CD4-positive, alpha-beta memory T cell (primary cell): ENCODE measurements at regions not wholly inside any gene's neighbourhood (a gene's known extent, or its start where the extent isn't known, plus 50 kb on each side); places are given as distances from the start of the nearest gene placed in this dataset.
A peak's percentile ranks its signal among the peaks of the same experiment; 100 is the strongest.

Experiments
- CTCF ChIA-PET: fragments of 350-600 bp; sonication (Branson Sonifier 250); formaldehyde crosslinking; loops from one replicate; lab custom pipeline; 2021; ENCODE audit warnings: inconsistent platforms; ENCODE audit not compliant: partially characterized antibody; lab: Charles Lee
- POLR2A ChIA-PET: fragments of 350-600 bp; sonication (Branson Sonifier 250); formaldehyde crosslinking; loops from one replicate; lab custom pipeline; 2021; ENCODE audit not compliant: partially characterized antibody; lab: Charles Lee
- DNase-seq, 5 donors: peaks; one replicate each; pipeline versions ENCODE4 v3.0.0 to v3.0.0-alpha.2; 2020 to 2022; ENCODE audit warnings: mixed read lengths in 1 of 5
- H3K27ac ChIP-seq: one replicate; pipeline ENCODE4 v1.7.0; 2013; ENCODE audit warnings: low read depth, low read length
- H3K27me3 ChIP-seq: 2 replicates; pipeline ENCODE4 v1.7.0; 2013; ENCODE audit warnings: mild to moderate bottlenecking, low read length, moderate library complexity; ENCODE audit not compliant: insufficient read depth
- H3K36me3 ChIP-seq: 2 replicates; pipeline ENCODE4 v1.7.0; 2013; ENCODE audit warnings: mild to moderate bottlenecking, low read length, moderate library complexity; ENCODE audit not compliant: insufficient read depth
- H3K4me1 ChIP-seq: 2 replicates; pipeline ENCODE4 v1.7.0; 2013; ENCODE audit warnings: mild to moderate bottlenecking, low read length, moderate library complexity; ENCODE audit not compliant: insufficient read depth
- H3K4me3 ChIP-seq, 2 donors: one replicate each; pipeline ENCODE4 v1.7.0; 2013; ENCODE audit warnings: low read length in 2 of 2, mild to moderate bottlenecking in 1 of 2
- H3K9me3 ChIP-seq, 2 donors: one replicate each; pipeline ENCODE4 v1.7.0; 2013; ENCODE audit warnings: low read length in 2 of 2, control low read depth in 1 of 2; ENCODE audit not compliant: control insufficient read depth in 1 of 2
- H3K27ac Mint-ChIP-seq, 7 donors: one replicate each; pipeline ENCODE4 v1.8.0; 2020 to 2021; ENCODE audit warnings: mixed read lengths in 7 of 7, mild to moderate bottlenecking in 6 of 7, inconsistent platforms in 3 of 7, moderate library complexity in 3 of 7
- H3K27me3 Mint-ChIP-seq, 2 donors: one replicate each; pipeline ENCODE4 v1.8.0; 2020 to 2021; ENCODE audit warnings: mixed read lengths in 2 of 2
- H3K36me3 Mint-ChIP-seq, 2 donors: one replicate each; pipeline ENCODE4 v1.8.0; 2020 to 2021; ENCODE audit warnings: mixed read lengths in 2 of 2, inconsistent platforms in 1 of 2, mild to moderate bottlenecking in 1 of 2
- H3K4me1 Mint-ChIP-seq, 4 donors: one replicate each; pipeline ENCODE4 v1.8.0; 2020 to 2021; ENCODE audit warnings: mixed read lengths in 4 of 4, mild to moderate bottlenecking in 1 of 4
- H3K4me3 Mint-ChIP-seq, 8 donors: one replicate each; pipeline ENCODE4 v1.8.0; 2020 to 2021; ENCODE audit warnings: mixed read lengths in 8 of 8, mild to moderate bottlenecking in 7 of 8, moderate library complexity in 6 of 8, inconsistent platforms in 3 of 8
- H3K9me3 Mint-ChIP-seq, 8 donors: one replicate each; pipeline ENCODE4 v1.8.0; 2020 to 2021; ENCODE audit warnings: mixed read lengths in 8 of 8, mild to moderate bottlenecking in 5 of 8, inconsistent platforms in 3 of 8, moderate library complexity in 1 of 8
- intact Hi-C: fragments of 100-400 bp; cut with micrococcal nuclease; formaldehyde crosslinking; loops from one replicate; pipeline ENCODE4 v1.15.1; 2023

- Histone ChIP-seq H3K9me3 (peaks cover 0 to 5% of the 10 kb centered on the region in 2 donors), H3K27ac (no peak overlapping the region), H3K4me1 (no peaks in the 10 kb centered on the region), H3K4me3 (no peak overlapping the region), H3K36me3 (no peaks in the 10 kb centered on the region), H3K27me3 (no peaks in the 10 kb centered on the region)
- Mint-ChIP-seq H3K4me1 (peaks cover 6 to 15% (median 11%) of the 10 kb centered on the region in 4 donors), H3K27ac (no peak overlapping the region), H3K36me3 (peaks cover 1 to 6% of the 10 kb centered on the region in 2 donors), H3K27me3 (no peaks in the 10 kb centered on the region), H3K4me3 (no peak overlapping the region), H3K9me3 (peaks cover 0 to 23% (median 17%) of the 10 kb centered on the region in 8 donors)
- DNase-seq: no peak
- POLR2A ChIA-PET: interaction anchor here (1.8 kb wide), 1 partner anchor 10 kb away, joined by 4 read pairs; no protein-coding TSS in a partner anchor
- intact Hi-C loops: no loop called here
- CTCF ChIA-PET: interaction anchor here (0.9 to 1.8 kb wide), 4 partner anchors 9 to 776 kb away, joined by 3 to 5 read pairs (median 4); no protein-coding TSS in a partner anchor
Measured at GRCh38 chr14:65184032-65184764, 81.9 kb upstream of the MAX start.

- peaks cover 0 to 2% (median 0%) of the 10 kb centered on the region in 4 donors for H3K4me1 Mint-ChIP-seq
- intact Hi-C loops: no loop called here
- CTCF ChIA-PET: interaction anchor here (0.8 to 2.0 kb wide), 6 partner anchors 14 to 775 kb away, joined by 3 to 5 read pairs (median 4); no protein-coding TSS in a partner anchor
Measured at GRCh38 chr14:65185829-65186228, 83.5 kb upstream of the MAX start.

GRCh38 chr14:65186951-65187350 lies 84.6 kb upstream of the MAX start:
- H3K27me3 Mint-ChIP-seq: no peaks in the 10 kb centered on the region
- CTCF ChIA-PET: interaction anchor here (1.1 to 2.0 kb wide), 3 partner anchors 17 to 225 kb away, joined by 3 to 4 read pairs (median 4); no protein-coding TSS in a partner anchor
- Histone ChIP-seq H3K9me3 (no peaks in the 10 kb centered on the region), H3K4me1 (no peaks in the 10 kb centered on the region), H3K36me3 (no peaks in the 10 kb centered on the region), H3K4me3 (no peak overlapping the region), H3K27ac (no peak overlapping the region), H3K27me3 (no peaks in the 10 kb centered on the region)
- H3K36me3 Mint-ChIP-seq: peaks cover 1 to 5% of the 10 kb centered on the region in 2 donors
- no peak for DNase-seq
- no peak overlapping the region for H3K4me3 Mint-ChIP-seq
- peaks cover 0 to 15% (median 10%) of the 10 kb centered on the region in 8 donors for H3K9me3 Mint-ChIP-seq
- peak overlapping the region in 2 of 7 donors; percentile 0 to 1 for H3K27ac Mint-ChIP-seq
- H3K4me1 Mint-ChIP-seq: peaks cover 0 to 2% (median 0%) of the 10 kb centered on the region in 4 donors
- intact Hi-C loops: no loop called here
- POLR2A ChIA-PET: no interaction called here

More at GRCh38 chr14:65185829-65186228, 83.5 kb upstream of the MAX start:
- Histone ChIP-seq H3K36me3 (no peaks in the 10 kb centered on the region), H3K9me3 (peaks cover 0 to 5% of the 10 kb centered on the region in 2 donors), H3K27me3 (no peaks in the 10 kb centered on the region), H3K4me1 (no peaks in the 10 kb centered on the region), H3K27ac (no peak overlapping the region), H3K4me3 (no peak overlapping the region)
- H3K27ac Mint-ChIP-seq: no peak overlapping the region
- POLR2A ChIA-PET: interaction anchor here (1.0 kb wide), 1 partner anchor 10 kb away, joined by 3 read pairs; no protein-coding TSS in a partner anchor
- DNase-seq: no peak
- H3K36me3 Mint-ChIP-seq: peaks cover 1 to 6% of the 10 kb centered on the region in 2 donors
- H3K9me3 Mint-ChIP-seq: peaks cover 0 to 22% (median 17%) of the 10 kb centered on the region in 8 donors
- no peaks in the 10 kb centered on the region for H3K27me3 Mint-ChIP-seq
- H3K4me3 Mint-ChIP-seq: no peak overlapping the region

- CTCF ChIA-PET: interaction anchor here (0.7 to 1.4 kb wide), 3 partner anchors 17 to 552 kb away, joined by 3 to 4 read pairs (median 4); no protein-coding TSS in a partner anchor
- Mint-ChIP-seq H3K9me3 (peaks cover 0 to 9% (median 5%) of the 10 kb centered on the region in 8 donors), H3K27ac (peak overlapping the region in 2 of 7 donors; percentile 49 to 73), H3K4me3 (no peak overlapping the region), H3K27me3 (no peaks in the 10 kb centered on the region), H3K4me1 (peaks cover 0 to 2% (median 0%) of the 10 kb centered on the region in 4 donors), H3K36me3 (peaks cover 0 to 1% of the 10 kb centered on the region in 2 donors)
- H3K36me3 ChIP-seq: no peaks in the 10 kb centered on the region
- intact Hi-C loops: no loop called here
- DNase-seq: no peak
- no peaks in the 10 kb centered on the region for H3K4me1 ChIP-seq
- no peak overlapping the region for H3K27ac ChIP-seq
- no peak overlapping the region for H3K4me3 ChIP-seq
- POLR2A ChIA-PET: no interaction called here
- no peaks in the 10 kb centered on the region for H3K9me3 ChIP-seq
- no peaks in the 10 kb centered on the region for H3K27me3 ChIP-seq
Measured at GRCh38 chr14:65187421-65188049, 85.2 kb upstream of the MAX start.

GRCh38 chr14:65190312-65190711 lies 88.0 kb upstream of the MAX start:
- no peak overlapping the region for H3K4me3 Mint-ChIP-seq
- no peak for DNase-seq
- H3K36me3 Mint-ChIP-seq: no peaks in the 10 kb centered on the region
- Histone ChIP-seq H3K4me3 (no peak overlapping the region), H3K27me3 (no peaks in the 10 kb centered on the region), H3K4me1 (peaks cover 8% of the 10 kb centered on the region), H3K27ac (no peak overlapping the region), H3K36me3 (no peaks in the 10 kb centered on the region), H3K9me3 (no peaks in the 10 kb centered on the region)
- H3K9me3 Mint-ChIP-seq: peaks cover 0 to 2% (median 0%) of the 10 kb centered on the region in 8 donors
- ChIA-PET POLR2A (no interaction called here), CTCF (interaction anchor here (1.0 kb wide), 1 partner anchor 9 kb away, joined by 3 read pairs; no protein-coding TSS in a partner anchor)
- H3K27ac Mint-ChIP-seq: no peak overlapping the region
- H3K27me3 Mint-ChIP-seq: no peaks in the 10 kb centered on the region
- H3K4me1 Mint-ChIP-seq: peaks cover 1 to 10% (median 6%) of the 10 kb centered on the region in 4 donors
- intact Hi-C loops: no loop called here

- POLR2A ChIA-PET: no interaction called here
- H3K9me3 ChIP-seq: no peaks in the 10 kb centered on the region
- H3K4me3 ChIP-seq: no peak overlapping the region
- Mint-ChIP-seq H3K4me1 (peaks cover 6 to 15% (median 15%) of the 10 kb centered on the region in 4 donors), H3K27me3 (no peaks in the 10 kb centered on the region), H3K27ac (no peak overlapping the region), H3K36me3 (no peaks in the 10 kb centered on the region), H3K4me3 (no peak overlapping the region), H3K9me3 (peaks cover 0 to 2% (median 0%) of the 10 kb centered on the region in 8 donors)
- DNase-seq: no peak
- peaks cover 16% of the 10 kb centered on the region for H3K4me1 ChIP-seq
- intact Hi-C loops: no loop called here
- CTCF ChIA-PET: no interaction called here
- no peak overlapping the region for H3K27ac ChIP-seq
- H3K27me3 ChIP-seq: no peaks in the 10 kb centered on the region
- no peaks in the 10 kb centered on the region for H3K36me3 ChIP-seq
Measured at GRCh38 chr14:65191716-65192115, 89.4 kb upstream of the MAX start.

- H3K4me3 Mint-ChIP-seq: no peak overlapping the region
- CTCF ChIA-PET: no interaction called here
Measured at GRCh38 chr14:65192686-65193085, 90.4 kb upstream of the MAX start.

More at GRCh38 chr14:65192686-65193085, 90.4 kb upstream of the MAX start:
- H3K27ac Mint-ChIP-seq: no peak overlapping the region
- H3K9me3 Mint-ChIP-seq: peaks cover 0 to 2% (median 0%) of the 10 kb centered on the region in 8 donors
- H3K36me3 ChIP-seq: no peaks in the 10 kb centered on the region
- intact Hi-C loops: no loop called here
- peaks cover 16% of the 10 kb centered on the region for H3K4me1 ChIP-seq
- H3K4me1 Mint-ChIP-seq: peaks cover 6 to 15% (median 15%) of the 10 kb centered on the region in 4 donors
- no peak overlapping the region for H3K27ac ChIP-seq
- no peaks in the 10 kb centered on the region for H3K27me3 ChIP-seq
- H3K4me3 ChIP-seq: no peak overlapping the region
- H3K36me3 Mint-ChIP-seq: no peaks in the 10 kb centered on the region
- no peaks in the 10 kb centered on the region for H3K9me3 ChIP-seq
- POLR2A ChIA-PET: interaction anchor here (0.6 kb wide), 1 partner anchor 15 kb away, joined by 3 read pairs; no protein-coding TSS in a partner anchor
- no peak for DNase-seq
- H3K27me3 Mint-ChIP-seq: no peaks in the 10 kb centered on the region
